K562 (cell line): ENCODE measurements at regions not wholly inside any gene's neighbourhood (a gene's known extent, or its start where the extent isn't known, plus 50 kb on each side); places are given as distances from the start of the nearest gene placed in this dataset.

Experiments
- ATAC-seq: fragments of 200-7000 bp; cut with Tn5 transposase; 3 replicates; pipeline ENCODE4 v1.9.1; 2020; ENCODE audit warnings: moderate library complexity
- BruUV-seq: library from RNA; stranded (reverse); fragments of 400-500 nt; replicated peaks from 2 replicates; lab custom pipeline; 2021; lab: Mats Ljungman, UMichigan
- CTCF ChIA-PET: fragments of 300-600 bp; formaldehyde crosslinking; extraction: SDS; loops from one replicate; lab custom pipeline; 2021; ENCODE audit warnings: low intra/inter-chr PET ratio; lab: Yijun Ruan, JAX
- POLR2A ChIA-PET: fragments of 300-600, 350-650 bp; sonication (Branson Sonifier 250); formaldehyde crosslinking; extraction: SDS; loops from one replicate; lab custom pipeline; 2021; ENCODE audit warnings: antibody characterized with exemption, inconsistent platforms; lab: Yijun Ruan, JAX
- DNase-seq, 4 experiments: peaks; one replicate each; pipeline versions ENCODE4 v3.0.0 to v3.0.0-alpha.2; 2011 to 2018; ENCODE audit warnings: low spot score in 3 of 4, mixed read lengths in 3 of 4; ENCODE audit errors: extremely low read depth in 1 of 4
- FAIRE-seq: peaks from 2 replicates; lab custom pipeline; 2011; peaks lifted over from hg19 to GRCh38; lab: Jason Lieb, UNC
- H2AFZ ChIP-seq: 2 replicates; pipeline ENCODE4 v1.6.0; 2011; ENCODE audit warnings: low read depth, low read length, control low read depth, inconsistent platforms
- H3K27ac ChIP-seq: fragments of 200-600 bp; 3 replicates; pipeline ENCODE4 v1.8.0; 2011; ENCODE audit warnings: low read depth, mild to moderate bottlenecking, control low read depth, inconsistent platforms, low read length, moderate library complexity, mixed read lengths; ENCODE audit errors: extremely low read depth
- H3K27me3 ChIP-seq, 2 experiments: fragments of 300-600 bp in 1 of 2; 2 replicates in 1 of 2; 3 replicates in 1 of 2; pipeline versions ENCODE4 v1.6.0 to v1.8.0; 2011; ENCODE audit warnings: inconsistent platforms in 2 of 2, low read length in 2 of 2, mild to moderate bottlenecking in 1 of 2, mixed read lengths in 1 of 2, moderate library complexity in 1 of 2; ENCODE audit not compliant: control insufficient read depth in 2 of 2, insufficient read depth in 2 of 2
- H3K36me3 ChIP-seq: fragments of 300-600 bp; 3 replicates; pipeline ENCODE4 v1.8.0; 2011; ENCODE audit warnings: mild to moderate bottlenecking, low read length, inconsistent platforms; ENCODE audit not compliant: control insufficient read depth, insufficient read depth
- H3K4me1 ChIP-seq, 2 experiments: fragments of 200-600 bp in 1 of 2; replicated peaks in 1 of 2; 2 replicates in 1 of 2; 3 replicates in 1 of 2; pipeline versions ENCODE4 v1.5.1 to v1.8.0; 2011; ENCODE audit warnings: inconsistent platforms in 2 of 2, low read length in 2 of 2, mild to moderate bottlenecking in 1 of 2, mixed read lengths in 1 of 2, moderate library complexity in 1 of 2; ENCODE audit not compliant: control insufficient read depth in 2 of 2, insufficient read depth in 2 of 2
- H3K4me2 ChIP-seq: 2 replicates; pipeline ENCODE4 v1.6.1; 2011; ENCODE audit warnings: low read length, control low read depth, inconsistent platforms, mixed read lengths; ENCODE audit not compliant: insufficient read depth
- H3K4me3 ChIP-seq: fragments of 200-600 bp; sonication (generic), shearing (Covaris generic); 2 replicates; pipeline ENCODE4 v1.5.1; 2016; ENCODE audit warnings: control low read depth, inconsistent platforms
- H3K79me2 ChIP-seq: fragments of 200-600 bp; 3 replicates; pipeline ENCODE4 v1.8.0; 2011; ENCODE audit warnings: low read length, inconsistent platforms; ENCODE audit not compliant: control insufficient read depth, insufficient read depth
- H3K9ac ChIP-seq, 2 experiments: 2 replicates each; pipeline versions ENCODE4 v1.6.0 to v1.6.1; 2011; ENCODE audit warnings: low read depth in 2 of 2, low read length in 2 of 2, control low read depth in 1 of 2, inconsistent platforms in 1 of 2, mild to moderate bottlenecking in 1 of 2, mixed read lengths in 1 of 2; ENCODE audit not compliant: insufficient read depth in 1 of 2
- H3K9me1 ChIP-seq: one replicate; pipeline ENCODE4 v1.6.0; 2011; ENCODE audit warnings: inconsistent platforms, mild to moderate bottlenecking, low read length, moderate library complexity; ENCODE audit not compliant: control insufficient read depth, insufficient read depth
- H3K9me3 ChIP-seq: replicated peaks from 2 replicates; pipeline ENCODE4 v1.5.1; 2011; ENCODE audit warnings: low read depth, low read length, inconsistent platforms; ENCODE audit not compliant: control insufficient read depth, insufficient read depth
- H4K20me1 ChIP-seq: replicated peaks from 2 replicates; pipeline ENCODE4 v1.6.1; 2011; ENCODE audit warnings: low read length, inconsistent platforms, mixed read lengths; ENCODE audit not compliant: control insufficient read depth, insufficient read depth
- BHLHE40 ChIP-seq: IDR thresholded peaks from 2 replicates; pipeline ENCODE4 v1.6.1; 2011; ENCODE audit warnings: low read length, improper control_type of control experiment
- CHD2 ChIP-seq: IDR thresholded peaks from 2 replicates; pipeline ENCODE4 v1.6.1; 2011; ENCODE audit warnings: low read depth, low read length
- FOXM1 ChIP-seq, 2 experiments: fragments of 450-650 bp in 1 of 2; sonication (generic) in 1 of 2; formaldehyde crosslinking in 1 of 2; IDR thresholded peaks; 2 replicates each; pipeline versions ENCODE4 v1.6.1 to v1.9.0; 2017 to 2022; ENCODE audit warnings: low read depth in 2 of 2, mild to moderate bottlenecking in 2 of 2, missing genetic modification reagents in 1 of 2, moderate library complexity in 1 of 2
- HDAC3 ChIP-seq: fragments of 450-650 bp; IDR thresholded peaks from 2 replicates; pipeline ENCODE4 v1.6.1; 2018; ENCODE audit warnings: borderline replicate concordance, mild to moderate bottlenecking, moderate library complexity; ENCODE audit not compliant: partially characterized antibody
- LEF1 ChIP-seq: fragments of 450-650 bp; IDR thresholded peaks from 2 replicates; pipeline ENCODE4 v1.6.1; 2016; ENCODE audit warnings: mild to moderate bottlenecking
- MEF2D ChIP-seq: conservative IDR thresholded peaks from 2 replicates; pipeline ENCODE4 v1.6.1; 2016; ENCODE audit warnings: low read depth, missing genetic modification characterization, missing compliant biosample characterization
- MYC ChIP-seq, 2 experiments: fragments of 250-450 bp in 1 of 2; sonication (Bioruptor Pico) in 1 of 2; IDR thresholded peaks; 2 replicates each; pipeline versions ENCODE4 v1.5.1 to v1.6.1; 2012 to 2021; ENCODE audit warnings: low read depth in 2 of 2, borderline replicate concordance in 1 of 2, improper control_type of control experiment in 1 of 2, low read length in 1 of 2, mild to moderate bottlenecking in 1 of 2, moderate library complexity in 1 of 2
- NR2C2 ChIP-seq, 2 experiments: fragments of 200-800 bp in 1 of 2; sonication (Bioruptor generic) in 1 of 2; sonication (generic) in 1 of 2; formaldehyde crosslinking in 1 of 2; IDR thresholded peaks; 2 replicates each; pipeline versions ENCODE4 v1.6.1 to v1.8.0; 2016 to 2022; ENCODE audit warnings: mild to moderate bottlenecking in 1 of 2, missing compliant biosample characterization in 1 of 2, missing genetic modification characterization in 1 of 2, missing genetic modification reagents in 1 of 2
- PCBP2 ChIP-seq: fragments of 200-400 bp; formaldehyde crosslinking; IDR thresholded peaks from 2 replicates; pipeline ENCODE4 v1.6.1; 2018; ENCODE audit warnings: low read length, low read depth, mild to moderate bottlenecking, moderate library complexity; ENCODE audit not compliant: poor library complexity, severe bottlenecking
- SAFB ChIP-seq: fragments of 200-400 bp; formaldehyde crosslinking; IDR thresholded peaks from 2 replicates; pipeline ENCODE4 v1.6.1; 2017; ENCODE audit warnings: low read depth, low read length, borderline replicate concordance
- SAP30 ChIP-seq: fragments of 200-600 bp; sonication (generic); IDR thresholded peaks from 2 replicates; pipeline ENCODE4 v1.6.1; 2012; ENCODE audit warnings: borderline replicate concordance, low read depth, mild to moderate bottlenecking, moderate library complexity, low read length, control low read depth, inconsistent platforms; ENCODE audit not compliant: insufficient read depth, poor library complexity, severe bottlenecking
- SMARCA4 ChIP-seq: fragments of 450-650 bp; IDR thresholded peaks from 2 replicates; pipeline ENCODE4 v1.6.1; 2016
- ZC3H4 ChIP-seq: sonication (generic); formaldehyde crosslinking; IDR thresholded peaks from 2 replicates; pipeline ENCODE4 v1.9.0; 2021; ENCODE audit warnings: missing genetic modification reagents, borderline replicate concordance
- ZNF174 ChIP-seq: fragments of 250-450 bp; sonication (Bioruptor Pico); IDR thresholded peaks from 2 replicates; pipeline ENCODE4 v1.4.0; 2020; ENCODE audit warnings: mild to moderate bottlenecking
- ZNF175 ChIP-seq: fragments of 200-800 bp; sonication (Bioruptor generic); IDR thresholded peaks from 2 replicates; pipeline ENCODE4 v1.6.1; 2016; ENCODE audit warnings: low read depth, mild to moderate bottlenecking, missing genetic modification characterization, missing compliant biosample characterization
- ZNF717 ChIP-seq: fragments of 250-450 bp; sonication (Bioruptor Pico); IDR thresholded peaks from 2 replicates; pipeline ENCODE4 v1.5.0; 2021
- WGBS: fragments of 100-300 bp; shearing (Covaris generic); methylation state at CpG from one replicate; pipeline ENCODE4 v1.1.6; 2016; ENCODE audit warnings: low coverage, mixed read lengths; ENCODE audit not compliant: insufficient coverage; ENCODE audit errors: missing lambda C conversion rate; 5-methylcytosine and 5-hydroxymethylcytosine counted together
- in situ Hi-C: fragments of 300-500 bp; cut with MboI; formaldehyde crosslinking; loops from 4 replicates; pipeline ENCODE4 v1.15.0; 2018; ENCODE audit warnings: inconsistent platforms, mixed read lengths
- intact Hi-C: fragments of 100-400 bp; cut with micrococcal nuclease; formaldehyde crosslinking; loops from 2 replicates; pipeline ENCODE4 v1.14.2; 2022

- no TSS peak for BruUV-seq
- TF ChIP-seq ZNF717 (CRISPR knock-in tag) (no peak), ZC3H4 (CRISPR knock-in tag) (no peak), HDAC3 (no peak), SAP30 (no peak), MEF2D (no peak), SAFB (no peak), ZNF174 (CRISPR knock-in tag) (no peak), LEF1 (no peak), CHD2 (no peak), BHLHE40 (no peak), FOXM1 (IDR thresholded peaks at IDR 0.05; ENCODE audit: low read depth) (no peak), FOXM1 (CRISPR knock-in tag; IDR thresholded peaks at IDR 0.05; ENCODE audit: low read depth) (no peak), NR2C2 (CRISPR knock-in tag; IDR thresholded peaks at IDR 0.05) (no peak), NR2C2 (tag; IDR thresholded peaks at IDR 0.05) (no peak), MYC (IDR thresholded peaks at IDR 0.05; ENCODE audit: low read depth, low read length) (no peak), MYC (CRISPR knock-in tag; IDR thresholded peaks at IDR 0.05; ENCODE audit: borderline replicate concordance, low read depth) (no peak), ZNF175 (CRISPR knock-in tag) (no peak), SMARCA4 (no peak), PCBP2 (no peak)
- Histone ChIP-seq H3K9me1 (no peaks in the 10 kb centered on the region), H3K36me3 (no peaks in the 10 kb centered on the region), H3K4me2 (no peak overlapping the region), H3K9ac (no peak overlapping the region), H3K27ac (no peak overlapping the region), H3K9me3 (no peaks in the 10 kb centered on the region), H3K4me3 (no peak overlapping the region), H3K27me3 (no peaks in the 10 kb centered on the region), H2AFZ (no peak overlapping the region), H3K4me1 (no peaks in the 10 kb centered on the region), H4K20me1 (no peaks in the 10 kb centered on the region), H3K79me2 (no peaks in the 10 kb centered on the region)
- DNase-seq (no peak), ATAC-seq (no peak), FAIRE-seq (no peak)
- 0% methylated on average over 3 of the region's 3 CpGs for WGBS
- in situ Hi-C loops = no loop called here
- ChIA-PET CTCF (no interaction called here), POLR2A (no interaction called here)
- intact Hi-C loops = no loop called here
Observed at GRCh38 chr7:17659126-17659525, 281.2 kb downstream of the SNX13 start.
